ENCODE measurements at regions not wholly inside any gene's neighbourhood (a gene's known extent, or its start where the extent isn't known, plus 50 kb on each side); places are given as distances from the start of the nearest gene placed in this dataset.

DNA sequence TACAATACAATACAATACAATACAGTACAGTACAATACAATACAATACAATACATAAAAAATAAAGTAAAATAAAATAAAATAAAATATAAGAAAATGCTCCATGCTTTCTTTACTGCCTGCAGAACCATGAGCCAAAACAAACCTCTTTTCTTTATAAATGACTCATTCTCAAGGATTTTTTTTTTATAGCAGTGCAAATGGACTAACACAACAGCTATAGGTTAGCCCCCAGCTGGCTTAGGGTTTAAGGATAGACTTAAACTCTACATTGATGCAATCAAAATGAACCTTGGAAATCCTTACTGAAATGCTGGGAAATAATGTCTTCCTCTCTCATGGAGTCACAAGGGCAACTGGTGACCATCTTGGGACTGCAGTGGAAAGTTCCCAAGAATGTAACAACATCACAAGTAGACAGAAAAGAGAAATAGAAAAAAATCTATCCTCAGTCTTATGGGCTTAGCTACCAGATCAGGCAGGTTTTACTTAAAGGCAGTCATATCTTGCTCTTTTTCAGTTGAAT lies 348.9 kb downstream of the ARL4A start:
- no peaks in the 10 kb centered on the region for H3K36me3 ChIP-seq (ENCODE audit: control insufficient read depth, low read length)
- no peak overlapping the region for H3K4me3 ChIP-seq (ENCODE audit: low read length)
- no peaks in the 10 kb centered on the region for H3K9me3 ChIP-seq (ENCODE audit: control insufficient read depth, insufficient read depth, low read length)
- H3K27me3 ChIP-seq (ENCODE audit: control insufficient read depth, low read length) = no peaks in the 10 kb centered on the region
- no peaks in the 10 kb centered on the region for H3F3A ChIP-seq (ENCODE audit: control insufficient read depth, insufficient read depth)
- H3K79me2 ChIP-seq (ENCODE audit: control insufficient read depth, low read length) = no peaks in the 10 kb centered on the region
- H3K4me2 ChIP-seq (ENCODE audit: low read length) = no peak overlapping the region
- H3K9me2 ChIP-seq (replicated peaks; ENCODE audit: control insufficient read depth, low read length) = no peaks in the 10 kb centered on the region
- H4K20me1 ChIP-seq (ENCODE audit: control insufficient read depth, insufficient read depth, low read depth, low read length) = no peaks in the 10 kb centered on the region
- no peak overlapping the region for H3K27ac ChIP-seq (ENCODE audit: low read depth, low read length)
- no peaks in the 10 kb centered on the region for H3K4me1 ChIP-seq (ENCODE audit: control insufficient read depth, low read length)
- TF ChIP-seq, protein P1, sequence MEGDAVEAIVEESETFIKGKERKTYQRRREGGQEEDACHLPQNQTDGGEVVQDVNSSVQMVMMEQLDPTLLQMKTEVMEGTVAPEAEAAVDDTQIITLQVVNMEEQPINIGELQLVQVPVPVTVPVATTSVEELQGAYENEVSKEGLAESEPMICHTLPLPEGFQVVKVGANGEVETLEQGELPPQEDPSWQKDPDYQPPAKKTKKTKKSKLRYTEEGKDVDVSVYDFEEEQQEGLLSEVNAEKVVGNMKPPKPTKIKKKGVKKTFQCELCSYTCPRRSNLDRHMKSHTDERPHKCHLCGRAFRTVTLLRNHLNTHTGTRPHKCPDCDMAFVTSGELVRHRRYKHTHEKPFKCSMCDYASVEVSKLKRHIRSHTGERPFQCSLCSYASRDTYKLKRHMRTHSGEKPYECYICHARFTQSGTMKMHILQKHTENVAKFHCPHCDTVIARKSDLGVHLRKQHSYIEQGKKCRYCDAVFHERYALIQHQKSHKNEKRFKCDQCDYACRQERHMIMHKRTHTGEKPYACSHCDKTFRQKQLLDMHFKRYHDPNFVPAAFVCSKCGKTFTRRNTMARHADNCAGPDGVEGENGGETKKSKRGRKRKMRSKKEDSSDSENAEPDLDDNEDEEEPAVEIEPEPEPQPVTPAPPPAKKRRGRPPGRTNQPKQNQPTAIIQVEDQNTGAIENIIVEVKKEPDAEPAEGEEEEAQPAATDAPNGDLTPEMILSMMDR (IDR thresholded peaks at IDR 0.05; ENCODE audit: low read depth, low read length, poor library complexity, severe bottlenecking) = no peak
- no peak for TF ChIP-seq EZH2phosphoT487 (IDR thresholded peaks at IDR 0.05; ENCODE audit: borderline replicate concordance, low read length)

DNA sequence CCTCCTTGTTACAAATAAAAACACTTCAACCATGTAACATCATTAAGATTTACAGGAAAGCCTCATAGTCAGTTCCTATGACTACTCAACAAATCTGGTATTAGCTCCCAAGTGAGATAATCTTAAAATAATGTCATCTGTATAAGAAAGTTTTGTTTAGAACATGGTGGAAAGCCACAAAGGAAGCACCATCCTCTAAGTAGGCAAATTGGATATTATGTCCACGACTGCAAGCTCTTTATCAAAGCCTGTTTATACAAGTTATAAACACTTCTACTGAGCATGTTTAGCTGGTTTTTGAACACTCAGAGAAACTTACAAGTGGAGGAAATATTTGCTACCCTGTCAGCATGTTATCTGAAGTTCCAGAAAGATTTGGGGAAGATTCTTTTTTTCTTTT lies 349.8 kb downstream of the ARL4A start:
- TF ChIP-seq EZH2phosphoT487 (IDR thresholded peaks at IDR 0.05; ENCODE audit: borderline replicate concordance, low read length) = no peak
- TF ChIP-seq, protein P1 (IDR thresholded peaks at IDR 0.05; ENCODE audit: low read depth, low read length, poor library complexity, severe bottlenecking) = no peak
- H3K4me2 ChIP-seq (ENCODE audit: low read length) = no peak overlapping the region
- H3K9me2 ChIP-seq (replicated peaks; ENCODE audit: control insufficient read depth, low read length) = no peaks in the 10 kb centered on the region
- no peaks in the 10 kb centered on the region for H3K79me2 ChIP-seq (ENCODE audit: control insufficient read depth, low read length)
- no peaks in the 10 kb centered on the region for H3K4me1 ChIP-seq (ENCODE audit: control insufficient read depth, low read length)
- H3F3A ChIP-seq (ENCODE audit: control insufficient read depth, insufficient read depth) = no peaks in the 10 kb centered on the region
- no peak overlapping the region for H3K27ac ChIP-seq (ENCODE audit: low read depth, low read length)
- H3K27me3 ChIP-seq (ENCODE audit: control insufficient read depth, low read length) = no peaks in the 10 kb centered on the region
- no peaks in the 10 kb centered on the region for H3K9me3 ChIP-seq (ENCODE audit: control insufficient read depth, insufficient read depth, low read length)
- H3K4me3 ChIP-seq (ENCODE audit: low read length) = no peak overlapping the region
- H4K20me1 ChIP-seq (ENCODE audit: control insufficient read depth, insufficient read depth, low read depth, low read length) = no peaks in the 10 kb centered on the region
- no peaks in the 10 kb centered on the region for H3K36me3 ChIP-seq (ENCODE audit: control insufficient read depth, low read length)

DNA sequence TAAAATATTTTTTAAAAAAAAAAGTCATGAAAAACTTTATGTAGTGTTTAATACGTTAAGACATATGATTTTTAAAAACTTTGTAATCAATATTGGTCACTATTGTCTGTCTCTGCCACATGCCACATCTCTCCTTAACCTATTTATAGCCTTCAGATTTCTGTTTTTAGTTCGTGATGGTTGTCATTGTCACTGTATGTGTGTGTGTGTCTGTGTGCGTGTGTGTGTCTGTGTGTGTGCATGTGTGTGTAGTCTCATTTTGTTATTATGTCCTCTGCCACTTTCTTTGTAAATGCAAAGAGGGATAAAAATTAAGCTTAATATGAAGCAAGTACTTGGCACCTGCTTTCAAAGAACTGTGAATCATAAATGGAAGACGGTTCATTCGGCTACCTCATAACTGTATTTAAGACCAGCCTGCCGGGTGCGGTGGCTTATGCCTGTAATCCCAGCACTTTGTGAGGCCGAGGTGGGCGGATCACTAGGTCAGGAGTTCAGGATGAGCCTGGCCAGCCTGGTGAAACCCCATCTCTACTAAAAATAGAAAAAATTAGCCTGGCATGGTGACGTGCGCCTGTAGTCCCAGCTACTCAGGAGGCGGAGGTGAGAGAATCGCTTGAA lies 354.0 kb downstream of the ARL4A start:
- no peaks in the 10 kb centered on the region for H3K79me2 ChIP-seq (ENCODE audit: control insufficient read depth, low read length)
- no peak overlapping the region for H3K4me2 ChIP-seq (ENCODE audit: low read length)
- H3K27ac ChIP-seq (ENCODE audit: low read depth, low read length) = no peak overlapping the region
- TF ChIP-seq, protein P1 (IDR thresholded peaks at IDR 0.05; ENCODE audit: low read depth, low read length, poor library complexity, severe bottlenecking) = no peak
- no peak for TF ChIP-seq EZH2phosphoT487 (IDR thresholded peaks at IDR 0.05; ENCODE audit: borderline replicate concordance, low read length)
- H3K9me2 ChIP-seq (replicated peaks; ENCODE audit: control insufficient read depth, low read length) = no peaks in the 10 kb centered on the region
- H3K4me1 ChIP-seq (ENCODE audit: control insufficient read depth, low read length) = no peaks in the 10 kb centered on the region
- no peak overlapping the region for H3K4me3 ChIP-seq (ENCODE audit: low read length)
- no peaks in the 10 kb centered on the region for H3K27me3 ChIP-seq (ENCODE audit: control insufficient read depth, low read length)
- H3K36me3 ChIP-seq (ENCODE audit: control insufficient read depth, low read length) = no peaks in the 10 kb centered on the region
- H4K20me1 ChIP-seq (ENCODE audit: control insufficient read depth, insufficient read depth, low read depth, low read length) = no peaks in the 10 kb centered on the region
- H3K9me3 ChIP-seq (ENCODE audit: control insufficient read depth, insufficient read depth, low read length) = no peaks in the 10 kb centered on the region
- no peaks in the 10 kb centered on the region for H3F3A ChIP-seq (ENCODE audit: control insufficient read depth, insufficient read depth)

All from DOHH2 (cell line).